ENCODE measurements at regions not wholly inside any gene's neighbourhood (a gene's known extent, or its start where the extent isn't known, plus 50 kb on each side); places are given as distances from the start of the nearest gene placed in this dataset.
"Not testable (repeated sequence)": the region's sequence is repeated elsewhere in the genome, so short reads cannot be mapped to it uniquely, and the experiment has no call there.

- TF ChIP-seq, protein P1, sequence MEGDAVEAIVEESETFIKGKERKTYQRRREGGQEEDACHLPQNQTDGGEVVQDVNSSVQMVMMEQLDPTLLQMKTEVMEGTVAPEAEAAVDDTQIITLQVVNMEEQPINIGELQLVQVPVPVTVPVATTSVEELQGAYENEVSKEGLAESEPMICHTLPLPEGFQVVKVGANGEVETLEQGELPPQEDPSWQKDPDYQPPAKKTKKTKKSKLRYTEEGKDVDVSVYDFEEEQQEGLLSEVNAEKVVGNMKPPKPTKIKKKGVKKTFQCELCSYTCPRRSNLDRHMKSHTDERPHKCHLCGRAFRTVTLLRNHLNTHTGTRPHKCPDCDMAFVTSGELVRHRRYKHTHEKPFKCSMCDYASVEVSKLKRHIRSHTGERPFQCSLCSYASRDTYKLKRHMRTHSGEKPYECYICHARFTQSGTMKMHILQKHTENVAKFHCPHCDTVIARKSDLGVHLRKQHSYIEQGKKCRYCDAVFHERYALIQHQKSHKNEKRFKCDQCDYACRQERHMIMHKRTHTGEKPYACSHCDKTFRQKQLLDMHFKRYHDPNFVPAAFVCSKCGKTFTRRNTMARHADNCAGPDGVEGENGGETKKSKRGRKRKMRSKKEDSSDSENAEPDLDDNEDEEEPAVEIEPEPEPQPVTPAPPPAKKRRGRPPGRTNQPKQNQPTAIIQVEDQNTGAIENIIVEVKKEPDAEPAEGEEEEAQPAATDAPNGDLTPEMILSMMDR (IDR thresholded peaks at IDR 0.05): no peak
- H3K36me3 ChIP-seq: no peaks in the 10 kb centered on the region
- no peaks in the 10 kb centered on the region for H3K4me1 ChIP-seq
- no peak overlapping the region for H3K4me3 ChIP-seq
- H3K27ac ChIP-seq: no peak overlapping the region
- H3K9ac ChIP-seq (ENCODE audit: low read depth in 2 of 2, low read length in 2 of 2): no peak overlapping the region
- DNase-seq: no peak
- intact Hi-C loops (cut with DNase I): no loop called here
- H3K27me3 ChIP-seq: no peaks in the 10 kb centered on the region
- no peaks in the 10 kb centered on the region for H3K9me3 ChIP-seq
Measured at GRCh38 chr16:13631916-13632315, 288.0 kb upstream of the ERCC4 start.

- H3K9me3 ChIP-seq; H3K27me3 ChIP-seq; H3K27ac ChIP-seq; H3K9ac ChIP-seq (ENCODE audit: low read depth in 2 of 2, low read length in 2 of 2); intact Hi-C loops (cut with DNase I); H3K4me3 ChIP-seq; H3K4me1 ChIP-seq; DNase-seq; H3K36me3 ChIP-seq: not testable (repeated sequence)
Measured at GRCh38 chr16:13632504-13632903, 287.4 kb upstream of the ERCC4 start.

DNA sequence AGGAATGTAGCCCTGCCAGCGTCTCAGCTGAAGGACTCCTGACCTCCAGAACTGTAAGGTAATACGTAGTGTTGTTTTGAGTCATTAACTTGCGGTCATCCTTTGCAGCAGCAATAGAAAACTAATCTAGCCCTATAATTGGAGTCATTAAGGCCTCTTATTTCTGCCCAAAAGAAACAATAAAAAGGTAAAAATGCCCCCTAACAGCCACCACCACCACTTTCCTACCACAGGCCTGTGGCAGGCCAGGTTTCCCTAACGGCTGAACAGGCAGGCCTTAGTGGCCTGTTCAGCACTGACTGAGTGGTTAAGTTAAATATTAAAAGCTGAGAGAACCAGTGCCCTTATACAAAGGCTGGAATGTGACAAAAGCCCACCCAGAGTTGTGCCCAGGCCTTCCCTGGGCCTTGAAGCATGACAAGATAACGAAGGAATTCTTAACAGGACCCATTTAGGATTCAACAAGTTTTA is 286.5 kb upstream of the ERCC4 start:
- Histone ChIP-seq H3K4me3 (no peak overlapping the region), H3K36me3 (no peaks in the 10 kb centered on the region), H3K27me3 (no peaks in the 10 kb centered on the region), H3K9ac (ENCODE audit: low read depth in 2 of 2, low read length in 2 of 2) (no peak overlapping the region), H3K27ac (no peak overlapping the region), H3K4me1 (no peaks in the 10 kb centered on the region), H3K9me3 (no peaks in the 10 kb centered on the region)
- TF ChIP-seq, protein P1 (IDR thresholded peaks at IDR 0.05): no peak
- DNase-seq: no peak
- intact Hi-C loops (cut with DNase I): no loop called here

DNA sequence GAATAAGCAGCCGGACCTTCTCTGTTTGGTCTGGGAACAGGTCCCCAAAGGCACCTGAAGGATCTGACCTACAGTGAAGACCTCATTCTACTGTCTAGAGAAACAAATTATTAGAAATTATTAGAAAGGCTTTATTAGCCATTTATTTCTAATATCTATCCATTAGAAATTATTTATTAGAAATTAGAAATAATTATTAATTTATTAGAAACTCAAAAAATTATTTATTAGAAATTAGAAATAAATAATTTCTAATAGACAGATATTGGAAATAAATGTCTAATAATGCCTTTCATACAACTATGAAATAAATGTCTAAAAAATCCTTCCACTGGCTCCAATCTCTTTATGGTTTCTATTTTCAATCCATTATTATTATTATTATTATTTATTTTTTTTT is 285.7 kb upstream of the ERCC4 start:
- TF ChIP-seq, protein P1 (IDR thresholded peaks at IDR 0.05): no peak
- Histone ChIP-seq H3K36me3 (no peaks in the 10 kb centered on the region), H3K9me3 (no peaks in the 10 kb centered on the region), H3K9ac (ENCODE audit: low read depth in 2 of 2, low read length in 2 of 2) (no peak overlapping the region), H3K27ac (no peak overlapping the region), H3K27me3 (no peaks in the 10 kb centered on the region), H3K4me1 (no peaks in the 10 kb centered on the region), H3K4me3 (no peak overlapping the region)
- DNase-seq: no peak
- intact Hi-C loops (cut with DNase I): no loop called here

DNA sequence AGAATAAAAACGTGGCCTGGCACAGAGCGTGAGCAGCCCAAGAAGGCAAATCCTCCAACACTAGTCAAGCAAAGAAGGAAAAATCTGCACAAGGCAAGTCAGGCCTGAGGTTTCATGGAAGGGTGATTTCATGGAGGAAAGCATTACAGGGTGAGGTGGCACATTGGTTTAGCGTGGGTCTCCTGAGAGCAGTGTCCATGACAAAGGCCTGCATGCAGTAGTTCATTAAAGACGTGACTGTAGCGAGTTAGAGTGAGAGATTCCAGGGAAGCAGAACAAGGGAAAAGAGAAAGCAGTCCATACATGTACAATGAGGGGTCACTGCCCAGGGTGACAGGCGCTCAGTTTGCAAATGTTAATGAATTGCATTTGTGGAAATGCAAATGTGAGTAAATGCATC is 285.0 kb upstream of the ERCC4 start:
- Histone ChIP-seq H3K36me3 (no peaks in the 10 kb centered on the region), H3K27ac (no peak overlapping the region), H3K9me3 (no peaks in the 10 kb centered on the region), H3K4me1 (no peaks in the 10 kb centered on the region), H3K4me3 (no peak overlapping the region), H3K27me3 (no peaks in the 10 kb centered on the region), H3K9ac (ENCODE audit: low read depth in 2 of 2, low read length in 2 of 2) (no peak overlapping the region)
- no peak for DNase-seq
- intact Hi-C loops (cut with DNase I): no loop called here
- TF ChIP-seq, protein P1 (IDR thresholded peaks at IDR 0.05): no peak

DNA sequence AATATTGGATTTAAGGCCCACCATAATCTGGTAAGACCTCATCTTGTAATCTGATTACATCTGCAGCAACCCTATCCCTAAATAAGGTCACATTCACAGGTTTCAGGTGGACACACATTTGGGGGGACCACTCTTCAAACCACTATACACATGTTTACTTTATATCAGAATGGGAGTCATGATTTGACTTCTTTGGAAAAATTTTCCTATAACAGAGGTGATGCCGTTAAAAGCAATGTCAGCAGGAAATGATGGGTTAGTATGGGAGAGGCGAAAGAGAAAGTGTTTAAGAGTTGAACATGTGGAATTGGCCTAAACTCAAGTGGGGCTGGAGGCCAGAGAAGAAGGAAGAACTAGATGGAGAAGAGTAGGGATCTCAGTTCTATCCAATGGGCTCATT is 281.7 kb upstream of the ERCC4 start:
- H3K9me3 ChIP-seq: no peaks in the 10 kb centered on the region
- H3K36me3 ChIP-seq: no peaks in the 10 kb centered on the region
- intact Hi-C loops (cut with DNase I): no loop called here
- no peaks in the 10 kb centered on the region for H3K4me1 ChIP-seq
- H3K27me3 ChIP-seq: no peaks in the 10 kb centered on the region
- no peak overlapping the region for H3K27ac ChIP-seq
- no peak overlapping the region for H3K4me3 ChIP-seq
- DNase-seq: no peak
- TF ChIP-seq, protein P1 (IDR thresholded peaks at IDR 0.05): no peak
- H3K9ac ChIP-seq (ENCODE audit: low read depth in 2 of 2, low read length in 2 of 2): no peak overlapping the region
